H9 (cell line): ENCODE measurements at regions not wholly inside any gene's neighbourhood (a gene's known extent, or its start where the extent isn't known, plus 50 kb on each side); places are given as distances from the start of the nearest gene placed in this dataset.
A peak's percentile ranks its signal among the peaks of the same experiment; 100 is the strongest.

Experiments
- DNase-seq: peaks from one replicate; pipeline ENCODE4 v3.0.0-alpha.2; 2017
- H2AFZ ChIP-seq: one replicate; pipeline ENCODE4 v1.6.1; 2013; ENCODE audit warnings: mild to moderate bottlenecking, low read length, control low read depth, moderate library complexity
- H2AK5ac ChIP-seq: 2 replicates; pipeline ENCODE4 v1.6.1; 2013; ENCODE audit warnings: low read length, control low read depth, mixed read lengths; ENCODE audit not compliant: insufficient read length
- H2BK120ac ChIP-seq: one replicate; pipeline ENCODE4 v1.6.1; 2013; ENCODE audit warnings: low read depth, mild to moderate bottlenecking, low read length, control low read depth, inconsistent platforms; ENCODE audit not compliant: poor library complexity, severe bottlenecking
- H2BK12ac ChIP-seq: 2 replicates; pipeline ENCODE4 v1.6.1; 2013; ENCODE audit warnings: low read length, control low read depth, mixed read lengths, low read depth; ENCODE audit not compliant: insufficient read length
- H2BK15ac ChIP-seq: 2 replicates; pipeline ENCODE4 v1.6.1; 2013; ENCODE audit warnings: low read depth, low read length, control low read depth
- H2BK20ac ChIP-seq: one replicate; pipeline ENCODE4 v1.6.1; 2013; ENCODE audit warnings: low read depth, mild to moderate bottlenecking, low read length, control low read depth, inconsistent platforms; ENCODE audit not compliant: poor library complexity, severe bottlenecking
- H2BK5ac ChIP-seq: 2 replicates; pipeline ENCODE4 v1.6.1; 2013; ENCODE audit warnings: low read length, control low read depth, mixed read lengths; ENCODE audit not compliant: insufficient read length
- H3K14ac ChIP-seq: 2 replicates; pipeline ENCODE4 v1.6.1; 2013; ENCODE audit warnings: low read length, control low read depth; ENCODE audit not compliant: insufficient read depth
- H3K18ac ChIP-seq: 2 replicates; pipeline ENCODE4 v1.6.1; 2013; ENCODE audit warnings: low read depth, mild to moderate bottlenecking, mixed read lengths, low read length, control low read depth; ENCODE audit not compliant: insufficient read length
- H3K23ac ChIP-seq: 2 replicates; pipeline ENCODE4 v1.6.1; 2013; ENCODE audit warnings: low read length, control low read depth, mixed read lengths, low read depth; ENCODE audit not compliant: insufficient read length
- H3K23me2 ChIP-seq: 2 replicates; pipeline ENCODE4 v1.6.1; 2013; ENCODE audit warnings: low read depth, mild to moderate bottlenecking, mixed read lengths, low read length, control low read depth; ENCODE audit not compliant: insufficient read length, poor library complexity, severe bottlenecking
- H3K27ac ChIP-seq: 2 replicates; pipeline ENCODE4 v1.5.1; 2013; ENCODE audit warnings: low read length, control low read depth, mixed read lengths, low read depth; ENCODE audit not compliant: insufficient read length
- H3K27me3 ChIP-seq: 2 replicates; pipeline ENCODE4 v1.6.1; 2013; ENCODE audit warnings: low read length, control low read depth, inconsistent platforms; ENCODE audit not compliant: insufficient read depth
- H3K4ac ChIP-seq: 2 replicates; pipeline ENCODE4 v1.6.1; 2013; ENCODE audit warnings: low read depth, mild to moderate bottlenecking, control low read depth, inconsistent platforms, low read length, moderate library complexity
- H3K4me1 ChIP-seq: 2 replicates; pipeline ENCODE4 v1.6.1; 2013; ENCODE audit warnings: low read length, control low read depth, inconsistent platforms; ENCODE audit not compliant: insufficient read depth
- H3K4me2 ChIP-seq: 2 replicates; pipeline ENCODE4 v1.6.1; 2013; ENCODE audit warnings: low read length, control low read depth, mixed read lengths; ENCODE audit not compliant: insufficient read length, insufficient read depth
- H3K56ac ChIP-seq: 2 replicates; pipeline ENCODE4 v1.6.1; 2013; ENCODE audit warnings: low read depth, mild to moderate bottlenecking, mixed read lengths, low read length, control low read depth; ENCODE audit not compliant: insufficient read length
- H3K79me1 ChIP-seq: 2 replicates; pipeline ENCODE4 v1.6.1; 2013; ENCODE audit warnings: low read depth, mild to moderate bottlenecking, moderate library complexity, low read length, control low read depth, inconsistent platforms; ENCODE audit not compliant: insufficient read depth, poor library complexity, severe bottlenecking
- H3K79me2 ChIP-seq: 2 replicates; pipeline ENCODE4 v1.6.1; 2013; ENCODE audit warnings: low read length, control low read depth, inconsistent platforms; ENCODE audit not compliant: insufficient read depth
- H3K9ac ChIP-seq: 2 replicates; pipeline ENCODE4 v1.6.1; 2013; ENCODE audit warnings: low read length, control low read depth, mixed read lengths; ENCODE audit not compliant: insufficient read length; ENCODE audit errors: extremely low read depth
- H3K9me3 ChIP-seq: one replicate; pipeline ENCODE4 v1.6.1; 2013; ENCODE audit warnings: low read depth, low read length, inconsistent platforms; ENCODE audit not compliant: control insufficient read depth
- H3T11ph ChIP-seq: one replicate; pipeline ENCODE4 v1.6.1; 2013; ENCODE audit warnings: mild to moderate bottlenecking, low read length, control low read depth, inconsistent platforms
- H4K20me1 ChIP-seq: one replicate; pipeline ENCODE4 v1.6.1; 2013; ENCODE audit not compliant: control insufficient read depth, insufficient read length, insufficient read depth
- H4K5ac ChIP-seq: 2 replicates; pipeline ENCODE4 v1.6.1; 2013; ENCODE audit warnings: low read depth, mild to moderate bottlenecking, mixed read lengths, low read length, control low read depth; ENCODE audit not compliant: insufficient read length
- H4K8ac ChIP-seq: replicated peaks from 2 replicates; pipeline ENCODE4 v1.6.1; 2013; ENCODE audit warnings: low read length, control low read depth, mixed read lengths, low read depth; ENCODE audit not compliant: insufficient read length
- H4K91ac ChIP-seq: 2 replicates; pipeline ENCODE4 v1.6.1; 2013; ENCODE audit warnings: low read depth, mild to moderate bottlenecking, moderate library complexity, mixed read lengths, low read length, control low read depth; ENCODE audit not compliant: insufficient read length
- H3K27ac Mint-ChIP-seq, 3 experiments: 2 replicates in 2 of 3; 3 replicates in 1 of 3; pipeline ENCODE4 v1.8.0; 2020 to 2021; ENCODE audit warnings: mixed read lengths in 3 of 3, mild to moderate bottlenecking in 1 of 3, moderate library complexity in 1 of 3
- H3K27me3 Mint-ChIP-seq: 2 replicates; pipeline ENCODE4 v1.8.0; 2021; ENCODE audit warnings: low read depth, mild to moderate bottlenecking, moderate library complexity, mixed read lengths
- H3K36me3 Mint-ChIP-seq, 3 experiments: 2 replicates in 2 of 3; 3 replicates in 1 of 3; pipeline ENCODE4 v1.8.0; 2020 to 2021; ENCODE audit warnings: low read depth in 3 of 3, mixed read lengths in 3 of 3; ENCODE audit not compliant: insufficient read depth in 1 of 3
- H3K4me1 Mint-ChIP-seq, 2 experiments: 2 replicates each; pipeline ENCODE4 v1.8.0; 2020; ENCODE audit warnings: mixed read lengths in 2 of 2
- H3K4me3 Mint-ChIP-seq, 2 experiments: 2 replicates in 1 of 2; 3 replicates in 1 of 2; pipeline ENCODE4 v1.8.0; 2020 to 2021; ENCODE audit warnings: mild to moderate bottlenecking in 2 of 2, mixed read lengths in 2 of 2, moderate library complexity in 1 of 2
- H3K9me3 Mint-ChIP-seq, 2 experiments: 2 replicates in 1 of 2; 3 replicates in 1 of 2; pipeline ENCODE4 v1.8.0; 2020; ENCODE audit warnings: mild to moderate bottlenecking in 2 of 2, mixed read lengths in 2 of 2, moderate library complexity in 1 of 2
- TF ChIP-seq, protein P1 (sequence below): fragments of 200-600 bp; sonication (generic); conservative IDR thresholded peaks from 3 replicates; pipeline ENCODE4 v1.8.0; 2021; ENCODE audit warnings: antibody characterized with exemption, mild to moderate bottlenecking

DNA sequence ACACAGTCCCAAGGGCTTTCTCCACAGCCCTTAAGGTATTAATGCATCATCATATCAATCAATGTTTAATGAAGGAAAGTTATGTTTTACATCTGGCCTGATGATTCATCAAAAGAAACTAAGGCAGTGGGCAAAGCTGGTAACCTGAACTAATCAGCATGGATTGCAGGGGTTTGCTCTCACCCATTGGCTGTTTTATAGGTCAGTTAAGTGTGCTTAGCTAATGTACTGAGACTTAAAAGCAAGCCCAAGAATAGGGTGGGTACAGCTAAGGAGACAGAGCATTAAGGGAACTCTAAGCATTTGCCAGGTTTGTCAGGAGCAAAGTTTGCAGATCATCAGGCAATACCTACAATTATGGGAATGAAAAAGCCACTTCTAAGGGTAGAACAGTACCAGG is 1247.6 kb downstream of the CDH8 start:
- peak; percentile 25 for DNase-seq
- no peak overlapping the region for H3K23ac ChIP-seq
- H3K27me3 ChIP-seq = no peaks in the 10 kb centered on the region
- H2BK5ac ChIP-seq = no peak overlapping the region
- TF ChIP-seq, protein P1, sequence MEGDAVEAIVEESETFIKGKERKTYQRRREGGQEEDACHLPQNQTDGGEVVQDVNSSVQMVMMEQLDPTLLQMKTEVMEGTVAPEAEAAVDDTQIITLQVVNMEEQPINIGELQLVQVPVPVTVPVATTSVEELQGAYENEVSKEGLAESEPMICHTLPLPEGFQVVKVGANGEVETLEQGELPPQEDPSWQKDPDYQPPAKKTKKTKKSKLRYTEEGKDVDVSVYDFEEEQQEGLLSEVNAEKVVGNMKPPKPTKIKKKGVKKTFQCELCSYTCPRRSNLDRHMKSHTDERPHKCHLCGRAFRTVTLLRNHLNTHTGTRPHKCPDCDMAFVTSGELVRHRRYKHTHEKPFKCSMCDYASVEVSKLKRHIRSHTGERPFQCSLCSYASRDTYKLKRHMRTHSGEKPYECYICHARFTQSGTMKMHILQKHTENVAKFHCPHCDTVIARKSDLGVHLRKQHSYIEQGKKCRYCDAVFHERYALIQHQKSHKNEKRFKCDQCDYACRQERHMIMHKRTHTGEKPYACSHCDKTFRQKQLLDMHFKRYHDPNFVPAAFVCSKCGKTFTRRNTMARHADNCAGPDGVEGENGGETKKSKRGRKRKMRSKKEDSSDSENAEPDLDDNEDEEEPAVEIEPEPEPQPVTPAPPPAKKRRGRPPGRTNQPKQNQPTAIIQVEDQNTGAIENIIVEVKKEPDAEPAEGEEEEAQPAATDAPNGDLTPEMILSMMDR = no peak
- H2BK15ac ChIP-seq = no peak overlapping the region
- Mint-ChIP-seq H3K4me1 (peaks cover 5% of the 10 kb centered on the region in 2 experiments; a peak in 1 of 4 replicates), H3K9me3 (no peaks in the 10 kb centered on the region), H3K27ac (no peak overlapping the region), H3K36me3 (no peaks in the 10 kb centered on the region; a peak in 1 of 7 replicates), H3K27me3 (no peaks in the 10 kb centered on the region), H3K4me3 (no peak overlapping the region)
- H3T11ph ChIP-seq = no peak overlapping the region
- no peak overlapping the region for H3K4me2 ChIP-seq
- H3K9me3 ChIP-seq = no peaks in the 10 kb centered on the region
- H2BK120ac ChIP-seq = no peak overlapping the region
- H2AFZ ChIP-seq = peak overlapping the region; percentile 23
- H3K9ac ChIP-seq = no peak overlapping the region
- no peak overlapping the region for H3K27ac ChIP-seq
- H4K8ac ChIP-seq = no peak overlapping the region
- no peaks in the 10 kb centered on the region for H3K23me2 ChIP-seq
- H4K91ac ChIP-seq = no peak overlapping the region
- no peak overlapping the region for H3K4ac ChIP-seq
- H3K56ac ChIP-seq = no peak overlapping the region
- H4K5ac ChIP-seq = no peak overlapping the region
- H2BK20ac ChIP-seq = no peak overlapping the region
- no peak overlapping the region for H2AK5ac ChIP-seq
- no peaks in the 10 kb centered on the region for H3K79me2 ChIP-seq
- H3K18ac ChIP-seq = no peak overlapping the region
- H3K14ac ChIP-seq = no peak overlapping the region
- H4K20me1 ChIP-seq = no peaks in the 10 kb centered on the region
- no peaks in the 10 kb centered on the region for H3K4me1 ChIP-seq
- H3K79me1 ChIP-seq = no peaks in the 10 kb centered on the region
- H2BK12ac ChIP-seq = no peak overlapping the region
